Peyer's patch (tissue), 4 donors: ENCODE measurements at regions not wholly inside any gene's neighbourhood (a gene's known extent, or its start where the extent isn't known, plus 50 kb on each side); places are given as distances from the start of the nearest gene placed in this dataset.

Experiments used
- POLR2A ChIP-seq, 2 donors: fragments of 450-650 bp; IDR thresholded peaks; one replicate each; pipeline ENCODE4 v1.5.1; 2017; ENCODE audit warnings: antibody characterized with exemption in 2 of 2, mild to moderate bottlenecking in 2 of 2, moderate library complexity in 2 of 2
- TF ChIP-seq, protein P1 (sequence below), 6 experiments: fragments of 450-650 bp in 4 of 6; fragments of 200-600 bp in 2 of 6; sonication (generic) in 1 of 6; IDR thresholded peaks; one replicate each; pipeline ENCODE4 v1.5.1; 2017 to 2019; ENCODE audit warnings: antibody characterized with exemption in 6 of 6, mild to moderate bottlenecking in 3 of 6, moderate library complexity in 1 of 6

DNA sequence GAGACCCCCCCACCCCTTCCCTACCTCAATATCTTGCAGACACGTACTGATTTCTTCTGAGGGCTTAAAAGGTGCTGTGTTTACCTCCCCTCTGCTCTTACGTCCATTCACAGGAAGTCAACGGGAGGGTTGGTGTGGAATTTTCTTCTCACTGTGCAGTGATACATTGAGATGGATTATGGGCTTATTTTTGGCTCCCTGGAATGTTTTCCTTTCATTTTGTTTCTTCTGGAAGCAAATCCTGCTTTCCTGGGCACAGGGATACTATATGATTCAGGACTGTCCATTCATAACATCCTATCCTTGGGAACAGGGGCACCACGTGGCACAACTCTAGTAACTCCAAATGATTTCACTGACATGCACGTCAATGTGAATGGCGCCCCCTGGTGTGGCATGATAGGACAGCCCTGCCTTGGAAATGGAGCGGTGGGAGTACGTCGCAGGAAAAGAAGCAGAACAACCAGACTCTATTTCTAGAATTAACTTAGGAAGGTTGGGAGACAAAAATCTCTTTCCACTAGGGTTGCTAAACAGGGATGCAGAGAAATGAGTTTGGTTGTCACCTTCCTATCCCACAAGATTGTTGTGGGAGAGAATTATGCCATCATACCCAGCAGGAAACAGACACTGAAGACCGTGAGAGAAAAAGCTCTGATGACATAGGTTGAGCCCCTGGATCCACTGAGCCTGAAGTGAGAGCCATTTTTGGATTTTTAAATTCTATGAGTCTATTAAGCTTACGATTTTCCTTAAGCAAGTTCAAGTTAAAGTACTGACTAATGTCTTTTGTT is 146.5 kb upstream of the RAG2 start:
- TF ChIP-seq POLR2A (IDR thresholded peaks at IDR 0.05): no peak
- TF ChIP-seq, protein P1, sequence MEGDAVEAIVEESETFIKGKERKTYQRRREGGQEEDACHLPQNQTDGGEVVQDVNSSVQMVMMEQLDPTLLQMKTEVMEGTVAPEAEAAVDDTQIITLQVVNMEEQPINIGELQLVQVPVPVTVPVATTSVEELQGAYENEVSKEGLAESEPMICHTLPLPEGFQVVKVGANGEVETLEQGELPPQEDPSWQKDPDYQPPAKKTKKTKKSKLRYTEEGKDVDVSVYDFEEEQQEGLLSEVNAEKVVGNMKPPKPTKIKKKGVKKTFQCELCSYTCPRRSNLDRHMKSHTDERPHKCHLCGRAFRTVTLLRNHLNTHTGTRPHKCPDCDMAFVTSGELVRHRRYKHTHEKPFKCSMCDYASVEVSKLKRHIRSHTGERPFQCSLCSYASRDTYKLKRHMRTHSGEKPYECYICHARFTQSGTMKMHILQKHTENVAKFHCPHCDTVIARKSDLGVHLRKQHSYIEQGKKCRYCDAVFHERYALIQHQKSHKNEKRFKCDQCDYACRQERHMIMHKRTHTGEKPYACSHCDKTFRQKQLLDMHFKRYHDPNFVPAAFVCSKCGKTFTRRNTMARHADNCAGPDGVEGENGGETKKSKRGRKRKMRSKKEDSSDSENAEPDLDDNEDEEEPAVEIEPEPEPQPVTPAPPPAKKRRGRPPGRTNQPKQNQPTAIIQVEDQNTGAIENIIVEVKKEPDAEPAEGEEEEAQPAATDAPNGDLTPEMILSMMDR (IDR thresholded peaks at IDR 0.05): peak in 5 of 6 experiments; percentile 8 to 61 (median 53)
